GM21381 (cell line): ENCODE measurements at regions not wholly inside any gene's neighbourhood (a gene's known extent, or its start where the extent isn't known, plus 50 kb on each side); places are given as distances from the start of the nearest gene placed in this dataset.
"Not testable (repeated sequence)": the region's sequence is repeated elsewhere in the genome, so short reads cannot be mapped to it uniquely, and the experiment has no call there.

ENCODE experiments used
- ATAC-seq: cut with Tn5 transposase; IDR thresholded peaks from one replicate; pipeline ENCODE4 v1.9.1; 2021; ENCODE audit warnings: mild to moderate bottlenecking, moderate library complexity; ENCODE audit not compliant: unreplicated experiment

GRCh38 chrX:20718592-20719380 is 452.1 kb upstream of the RPS6KA3 start:
- no peak for ATAC-seq

- ATAC-seq: no peak
Observed at GRCh38 chrX:20715176-20715575, 448.5 kb upstream of the RPS6KA3 start.

GRCh38 chrX:20712811-20713210 is 446.1 kb upstream of the RPS6KA3 start:
- no peak for ATAC-seq

GRCh38 chrX:20711366-20711765 is 444.7 kb upstream of the RPS6KA3 start:
- ATAC-seq: no peak

GRCh38 chrX:20693078-20693477 is 426.4 kb upstream of the RPS6KA3 start:
- no peak for ATAC-seq

GRCh38 chrX:20686256-20686655 is 419.5 kb upstream of the RPS6KA3 start:
- no peak for ATAC-seq

GRCh38 chrX:20685652-20686051 is 418.9 kb upstream of the RPS6KA3 start:
- no peak for ATAC-seq

- no peak for ATAC-seq
Observed at GRCh38 chrX:20681683-20682082, 415.0 kb upstream of the RPS6KA3 start.

- no peak for ATAC-seq
Observed at GRCh38 chrX:20680998-20681397, 414.3 kb upstream of the RPS6KA3 start.

- ATAC-seq: no peak
Observed at GRCh38 chrX:20672476-20672875, 405.8 kb upstream of the RPS6KA3 start.

GRCh38 chrX:20671746-20672145 is 405.0 kb upstream of the RPS6KA3 start:
- ATAC-seq: not testable (repeated sequence)

- ATAC-seq: no peak
Observed at GRCh38 chrX:20670611-20671010, 403.9 kb upstream of the RPS6KA3 start.

- no peak for ATAC-seq
Observed at GRCh38 chrX:20668550-20668949, 401.8 kb upstream of the RPS6KA3 start.

- ATAC-seq: no peak
Observed at GRCh38 chrX:20666331-20666730, 399.6 kb upstream of the RPS6KA3 start.

GRCh38 chrX:20665481-20665880 is 398.8 kb upstream of the RPS6KA3 start:
- no peak for ATAC-seq

GRCh38 chrX:20664774-20665173 is 398.1 kb upstream of the RPS6KA3 start:
- ATAC-seq: no peak

- no peak for ATAC-seq
Observed at GRCh38 chrX:20664131-20664530, 397.4 kb upstream of the RPS6KA3 start.

GRCh38 chrX:20663336-20663735 is 396.6 kb upstream of the RPS6KA3 start:
- no peak for ATAC-seq

GRCh38 chrX:20656721-20657120 is 390.0 kb upstream of the RPS6KA3 start:
- no peak for ATAC-seq

GRCh38 chrX:20654596-20655106 is 387.9 kb upstream of the RPS6KA3 start:
- ATAC-seq: no peak

GRCh38 chrX:20653070-20653469 is 386.4 kb upstream of the RPS6KA3 start:
- ATAC-seq: no peak

GRCh38 chrX:20641954-20642353 is 375.2 kb upstream of the RPS6KA3 start:
- no peak for ATAC-seq

- ATAC-seq: no peak
Observed at GRCh38 chrX:20639115-20639514, 372.4 kb upstream of the RPS6KA3 start.
